ENCODE measurements at regions not wholly inside any gene's neighbourhood (a gene's known extent, or its start where the extent isn't known, plus 50 kb on each side); places are given as distances from the start of the nearest gene placed in this dataset.
A peak's percentile ranks its signal among the peaks of the same experiment; 100 is the strongest.

- Histone ChIP-seq H3K36me3 (ENCODE audit: insufficient read depth, low read length) (no peaks in the 10 kb centered on the region), H3K79me2 (ENCODE audit: insufficient read depth, low read length) (no peaks in the 10 kb centered on the region), H3K4me1 (ENCODE audit: insufficient read depth, low read length, severe bottlenecking) (peaks cover 11% of the 10 kb centered on the region), H3K4me2 (ENCODE audit: low read length) (no peak overlapping the region), H4K20me1 (ENCODE audit: insufficient read depth, low read length) (no peaks in the 10 kb centered on the region), H2AFZ (ENCODE audit: low read length) (peak overlapping the region; percentile 49; the same call in 1 of the 2 replicates), H3F3A (ENCODE audit: insufficient read depth, low read length) (no peaks in the 10 kb centered on the region), H3K9me2 (ENCODE audit: low read depth, low read length) (no peaks in the 10 kb centered on the region), H3K27ac (ENCODE audit: low read depth, low read length, poor library complexity, severe bottlenecking) (no peak overlapping the region), H3K9ac (ENCODE audit: low read length) (no peak overlapping the region), H3K27me3 (ENCODE audit: insufficient read depth, low read length) (no peaks in the 10 kb centered on the region), H3K4me3 (ENCODE audit: low read depth, low read length, poor library complexity, severe bottlenecking) (no peak overlapping the region), H3K9me3 (ENCODE audit: low read length) (no peaks in the 10 kb centered on the region)
- TF ChIP-seq EZH2 (IDR thresholded peaks at IDR 0.05; ENCODE audit: borderline replicate concordance, low read length), result no peak
- TF ChIP-seq CTCF (IDR thresholded peaks at IDR 0.05; ENCODE audit: low read length), result no peak
Observed at GRCh38 chr1:79629414-79629813, 622.9 kb upstream of the ADGRL4 start.

DNA sequence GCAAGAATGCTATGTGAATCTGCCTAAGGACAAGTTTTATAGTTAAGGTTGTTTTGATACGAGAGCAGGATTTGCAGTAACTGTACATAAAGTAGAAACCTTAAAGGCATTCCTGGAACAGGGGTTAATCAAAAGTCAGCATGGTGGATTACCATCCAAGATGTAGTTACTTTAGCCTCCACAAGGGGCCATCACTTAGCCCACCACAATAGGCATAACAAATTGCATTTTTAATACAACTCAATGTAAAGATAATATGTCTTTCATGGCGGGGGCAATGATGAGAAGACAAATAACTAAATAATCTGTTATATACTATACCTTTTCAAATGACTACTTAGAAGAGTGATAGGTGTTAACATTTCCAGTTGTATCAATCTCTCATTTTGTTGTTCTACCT, 611.2 kb upstream of the ADGRL4 start:
- H3K9me3 ChIP-seq (ENCODE audit: low read length), result no peaks in the 10 kb centered on the region

DNA sequence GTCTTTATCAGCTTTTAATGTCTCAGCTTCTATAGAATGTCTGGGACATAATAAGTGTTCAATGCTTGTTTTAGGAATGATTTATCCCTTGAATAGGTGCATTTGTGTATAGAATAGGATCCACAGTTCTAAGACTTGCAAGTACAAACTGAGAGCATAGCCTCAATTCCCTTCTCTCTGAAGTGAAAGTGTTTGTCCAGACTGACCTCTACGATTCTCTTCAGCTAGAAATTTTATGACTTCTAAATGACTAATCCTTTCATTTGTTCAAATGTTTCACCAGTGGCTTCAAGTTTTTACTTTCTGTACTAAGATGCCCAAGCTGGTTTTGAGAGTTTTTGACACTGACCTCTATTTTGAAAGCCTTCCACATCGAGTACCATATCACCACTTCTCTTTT, 608.2 kb upstream of the ADGRL4 start:
- Histone ChIP-seq H2AFZ (ENCODE audit: low read length) (peak overlapping the region; percentile 84; the same call in 1 of the 2 replicates), H3K9me3 (ENCODE audit: low read length) (no peaks in the 10 kb centered on the region), H3F3A (ENCODE audit: insufficient read depth, low read length) (no peaks in the 10 kb centered on the region), H3K79me2 (ENCODE audit: insufficient read depth, low read length) (no peaks in the 10 kb centered on the region), H3K4me1 (ENCODE audit: insufficient read depth, low read length, severe bottlenecking) (peaks cover 5% of the 10 kb centered on the region), H3K27ac (ENCODE audit: low read depth, low read length, poor library complexity, severe bottlenecking) (no peak overlapping the region), H3K9ac (ENCODE audit: low read length) (no peak overlapping the region), H3K4me3 (ENCODE audit: low read depth, low read length, poor library complexity, severe bottlenecking) (no peak overlapping the region), H4K20me1 (ENCODE audit: insufficient read depth, low read length) (no peaks in the 10 kb centered on the region), H3K9me2 (ENCODE audit: low read depth, low read length) (no peaks in the 10 kb centered on the region), H3K36me3 (ENCODE audit: insufficient read depth, low read length) (no peaks in the 10 kb centered on the region), H3K4me2 (ENCODE audit: low read length) (peak overlapping the region; percentile 20), H3K27me3 (ENCODE audit: insufficient read depth, low read length) (no peaks in the 10 kb centered on the region)
- no peak for TF ChIP-seq EZH2 (IDR thresholded peaks at IDR 0.05; ENCODE audit: borderline replicate concordance, low read length)
- TF ChIP-seq CTCF (IDR thresholded peaks at IDR 0.05; ENCODE audit: low read length), result no peak

More for the DNA sequence above, 611.2 kb upstream of the ADGRL4 start:
- H3K9me2 ChIP-seq (ENCODE audit: low read depth, low read length), result no peaks in the 10 kb centered on the region
- no peak overlapping the region for H2AFZ ChIP-seq (ENCODE audit: low read length)
- no peaks in the 10 kb centered on the region for H3K36me3 ChIP-seq (ENCODE audit: insufficient read depth, low read length)
- no peak overlapping the region for H3K27ac ChIP-seq (ENCODE audit: low read depth, low read length, poor library complexity, severe bottlenecking)
- no peak overlapping the region for H3K9ac ChIP-seq (ENCODE audit: low read length)
- H4K20me1 ChIP-seq (ENCODE audit: insufficient read depth, low read length), result no peaks in the 10 kb centered on the region
- no peaks in the 10 kb centered on the region for H3F3A ChIP-seq (ENCODE audit: insufficient read depth, low read length)
- no peaks in the 10 kb centered on the region for H3K79me2 ChIP-seq (ENCODE audit: insufficient read depth, low read length)
- H3K4me1 ChIP-seq (ENCODE audit: insufficient read depth, low read length, severe bottlenecking), result peaks cover 5% of the 10 kb centered on the region
- no peaks in the 10 kb centered on the region for H3K27me3 ChIP-seq (ENCODE audit: insufficient read depth, low read length)
- H3K4me3 ChIP-seq (ENCODE audit: low read depth, low read length, poor library complexity, severe bottlenecking), result no peak overlapping the region
- peak; percentile 48; the same call in 1 of the 2 replicates for TF ChIP-seq CTCF (IDR thresholded peaks at IDR 0.05; ENCODE audit: low read length)
- TF ChIP-seq EZH2 (IDR thresholded peaks at IDR 0.05; ENCODE audit: borderline replicate concordance, low read length), result no peak
- no peak overlapping the region for H3K4me2 ChIP-seq (ENCODE audit: low read length)
